ENCODE measurements at regions not wholly inside any gene's neighbourhood (a gene's known extent, or its start where the extent isn't known, plus 50 kb on each side); places are given as distances from the start of the nearest gene placed in this dataset.
"Not testable (repeated sequence)": the region's sequence is repeated elsewhere in the genome, so short reads cannot be mapped to it uniquely, and the experiment has no call there.

GRCh38 chr21:20045197-20045596 is 953.0 kb upstream of the NCAM2 start:
- intact Hi-C loops (cut with DNase I), result no loop called here
- no peaks in the 10 kb centered on the region for H3K4me1 ChIP-seq
- H3K27me3 ChIP-seq, result no peaks in the 10 kb centered on the region
- H3K27ac ChIP-seq (replicated peaks in 1 of 4), result no peak overlapping the region
- no peaks in the 10 kb centered on the region for H3K36me3 ChIP-seq
- H3K9me3 ChIP-seq, result no peaks in the 10 kb centered on the region
- TF ChIP-seq, protein P1, sequence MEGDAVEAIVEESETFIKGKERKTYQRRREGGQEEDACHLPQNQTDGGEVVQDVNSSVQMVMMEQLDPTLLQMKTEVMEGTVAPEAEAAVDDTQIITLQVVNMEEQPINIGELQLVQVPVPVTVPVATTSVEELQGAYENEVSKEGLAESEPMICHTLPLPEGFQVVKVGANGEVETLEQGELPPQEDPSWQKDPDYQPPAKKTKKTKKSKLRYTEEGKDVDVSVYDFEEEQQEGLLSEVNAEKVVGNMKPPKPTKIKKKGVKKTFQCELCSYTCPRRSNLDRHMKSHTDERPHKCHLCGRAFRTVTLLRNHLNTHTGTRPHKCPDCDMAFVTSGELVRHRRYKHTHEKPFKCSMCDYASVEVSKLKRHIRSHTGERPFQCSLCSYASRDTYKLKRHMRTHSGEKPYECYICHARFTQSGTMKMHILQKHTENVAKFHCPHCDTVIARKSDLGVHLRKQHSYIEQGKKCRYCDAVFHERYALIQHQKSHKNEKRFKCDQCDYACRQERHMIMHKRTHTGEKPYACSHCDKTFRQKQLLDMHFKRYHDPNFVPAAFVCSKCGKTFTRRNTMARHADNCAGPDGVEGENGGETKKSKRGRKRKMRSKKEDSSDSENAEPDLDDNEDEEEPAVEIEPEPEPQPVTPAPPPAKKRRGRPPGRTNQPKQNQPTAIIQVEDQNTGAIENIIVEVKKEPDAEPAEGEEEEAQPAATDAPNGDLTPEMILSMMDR (IDR thresholded peaks at IDR 0.05), result no peak
- no peak for TF ChIP-seq EP300 (IDR thresholded peaks at IDR 0.05)
- WGBS, result 100% methylated on average over 4 of the region's 5 CpGs
- DNase-seq (ENCODE audit: extremely low spot score), result no peak
- H3K4me3 ChIP-seq, result no peak overlapping the region

DNA sequence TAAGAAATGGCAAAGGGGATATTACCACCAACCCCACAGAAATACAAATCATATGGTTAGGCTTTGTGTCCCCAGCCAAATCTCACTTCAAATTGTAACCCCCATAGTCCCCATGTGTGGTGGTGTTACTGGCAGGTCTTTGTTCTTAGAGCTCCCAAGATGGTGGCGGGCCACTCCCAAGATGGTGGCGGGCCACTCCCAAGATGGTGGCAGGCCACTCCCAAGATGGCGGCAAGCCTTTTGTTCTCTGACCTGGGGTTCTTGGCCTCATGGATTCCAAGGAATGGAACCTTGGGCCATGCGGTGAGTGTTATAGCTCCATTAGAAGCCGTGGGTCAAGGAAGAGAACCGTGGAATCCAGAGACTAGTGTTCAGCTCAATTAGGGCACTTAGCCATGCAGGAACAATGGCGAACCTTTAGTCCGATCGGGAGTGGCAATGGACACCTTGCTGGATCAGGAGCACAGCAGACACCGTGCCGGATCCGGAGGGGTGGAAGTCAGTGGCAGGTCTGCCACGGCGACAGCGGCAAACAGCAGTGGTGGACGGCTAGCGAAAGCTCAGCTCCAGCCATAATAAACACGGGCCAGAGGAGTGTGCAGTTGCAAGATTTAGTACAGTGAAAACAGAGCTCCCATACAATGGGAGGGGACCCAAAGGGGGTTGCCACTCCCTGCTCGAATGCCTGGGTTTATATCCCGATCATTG is 949.9 kb upstream of the NCAM2 start:
- H3K4me3 ChIP-seq; DNase-seq (ENCODE audit: extremely low spot score); H3K27ac ChIP-seq (replicated peaks in 1 of 4); H3K4me1 ChIP-seq; H3K36me3 ChIP-seq; H3K9me3 ChIP-seq; intact Hi-C loops (cut with DNase I); H3K27me3 ChIP-seq: not testable (repeated sequence)
- 90% methylated on average over 19 of the region's 20 CpGs for WGBS

- no peaks in the 10 kb centered on the region for H3K4me1 ChIP-seq
- no peaks in the 10 kb centered on the region for H3K36me3 ChIP-seq
- intact Hi-C loops (cut with DNase I), result no loop called here
- H3K9me3 ChIP-seq, result no peaks in the 10 kb centered on the region
- TF ChIP-seq, protein P1 (IDR thresholded peaks at IDR 0.05), result no peak
- TF ChIP-seq POLR2AphosphoS5 (IDR thresholded peaks at IDR 0.05) (no peak), POLR2A (IDR thresholded peaks at IDR 0.05; ENCODE audit: low read depth) (no peak), EP300 (IDR thresholded peaks at IDR 0.05) (no peak)
- no peak for DNase-seq (ENCODE audit: extremely low spot score)
- no peak overlapping the region for H3K27ac ChIP-seq (replicated peaks in 1 of 4)
- no peaks in the 10 kb centered on the region for H3K27me3 ChIP-seq
- no peak overlapping the region for H3K4me3 ChIP-seq
Measured at GRCh38 chr21:20083336-20083735, 914.9 kb upstream of the NCAM2 start.

DNA sequence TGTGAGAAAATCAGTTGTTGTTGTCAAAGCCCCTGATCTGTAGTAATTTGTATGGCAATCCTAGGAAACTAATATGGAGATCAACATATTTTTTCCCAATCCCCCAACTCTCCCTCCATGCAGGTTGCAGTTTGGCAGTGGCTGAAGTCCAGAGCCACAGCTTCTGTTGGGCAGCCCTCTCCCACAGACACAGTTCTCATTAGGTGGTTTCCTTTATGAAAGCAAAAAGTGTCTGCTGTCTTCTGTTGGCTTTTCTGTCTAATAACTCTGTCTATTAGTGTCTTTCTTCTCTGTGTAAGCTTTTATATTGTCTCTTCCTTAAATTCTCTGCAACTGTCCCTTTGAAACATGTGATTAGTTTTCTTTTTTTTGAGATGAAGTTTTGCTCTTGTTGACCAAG is 914.3 kb upstream of the NCAM2 start:
- Histone ChIP-seq H3K27me3 (no peaks in the 10 kb centered on the region), H3K27ac (replicated peaks in 1 of 4) (no peak overlapping the region), H3K36me3 (no peaks in the 10 kb centered on the region), H3K4me1 (no peaks in the 10 kb centered on the region), H3K9me3 (no peaks in the 10 kb centered on the region), H3K4me3 (no peak overlapping the region)
- TF ChIP-seq POLR2AphosphoS5 (IDR thresholded peaks at IDR 0.05), result no peak
- no peak for TF ChIP-seq POLR2A (IDR thresholded peaks at IDR 0.05; ENCODE audit: low read depth)
- TF ChIP-seq EP300 (IDR thresholded peaks at IDR 0.05), result no peak
- TF ChIP-seq, protein P1 (IDR thresholded peaks at IDR 0.05), result no peak
- intact Hi-C loops (cut with DNase I), result no loop called here
- no peak for DNase-seq (ENCODE audit: extremely low spot score)

DNA sequence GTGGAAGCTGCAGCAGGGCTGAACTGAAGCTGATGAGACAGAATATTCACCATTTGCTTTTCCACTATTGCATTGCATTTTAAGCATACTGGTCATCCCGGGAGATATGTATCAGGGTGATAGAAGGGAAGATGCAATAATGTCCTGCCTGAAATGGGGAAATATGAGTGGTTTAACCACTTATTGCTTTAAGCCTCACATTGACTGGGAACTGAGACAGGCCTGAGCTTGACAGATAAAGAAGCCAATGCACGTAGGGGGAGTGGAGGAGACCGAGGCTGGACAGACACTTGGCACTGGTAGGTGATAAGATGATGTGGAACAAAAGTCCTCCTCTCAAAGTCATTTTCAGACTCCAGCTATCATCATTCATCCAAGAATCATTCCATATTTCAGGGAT is 911.7 kb upstream of the NCAM2 start:
- TF ChIP-seq POLR2AphosphoS5 (IDR thresholded peaks at IDR 0.05) (no peak), POLR2A (IDR thresholded peaks at IDR 0.05; ENCODE audit: low read depth) (no peak), EP300 (IDR thresholded peaks at IDR 0.05) (no peak)
- TF ChIP-seq, protein P1 (IDR thresholded peaks at IDR 0.05), result no peak
- no peaks in the 10 kb centered on the region for H3K4me1 ChIP-seq
- H3K27ac ChIP-seq (replicated peaks in 1 of 4), result no peak overlapping the region
- DNase-seq (ENCODE audit: extremely low spot score), result no peak
- H3K36me3 ChIP-seq, result no peaks in the 10 kb centered on the region
- 82% methylated on average over 3 of the region's 3 CpGs for WGBS
- intact Hi-C loops (cut with DNase I), result no loop called here
- no peaks in the 10 kb centered on the region for H3K9me3 ChIP-seq
- no peak overlapping the region for H3K4me3 ChIP-seq
- H3K27me3 ChIP-seq, result no peaks in the 10 kb centered on the region
